Tibial nerve (tissue), 3 donors: ENCODE measurements at regions not wholly inside any gene's neighbourhood (a gene's known extent, or its start where the extent isn't known, plus 50 kb on each side); places are given as distances from the start of the nearest gene placed in this dataset.

Experiments used
- POLR2A ChIP-seq, 2 donors: fragments of 450-650 bp; IDR thresholded peaks; one replicate each; pipeline ENCODE4 v1.6.1; 2017; ENCODE audit warnings: antibody characterized with exemption in 2 of 2, mild to moderate bottlenecking in 2 of 2, moderate library complexity in 2 of 2
- TF ChIP-seq, protein P1 (sequence below), 5 experiments: fragments of 200-600 bp in 3 of 5; fragments of 450-650 bp in 2 of 5; sonication (generic) in 3 of 5; IDR thresholded peaks; one replicate each; pipeline ENCODE4 v1.5.1; 2016 to 2019; ENCODE audit warnings: antibody characterized with exemption in 5 of 5, mild to moderate bottlenecking in 3 of 5, moderate library complexity in 2 of 5

DNA sequence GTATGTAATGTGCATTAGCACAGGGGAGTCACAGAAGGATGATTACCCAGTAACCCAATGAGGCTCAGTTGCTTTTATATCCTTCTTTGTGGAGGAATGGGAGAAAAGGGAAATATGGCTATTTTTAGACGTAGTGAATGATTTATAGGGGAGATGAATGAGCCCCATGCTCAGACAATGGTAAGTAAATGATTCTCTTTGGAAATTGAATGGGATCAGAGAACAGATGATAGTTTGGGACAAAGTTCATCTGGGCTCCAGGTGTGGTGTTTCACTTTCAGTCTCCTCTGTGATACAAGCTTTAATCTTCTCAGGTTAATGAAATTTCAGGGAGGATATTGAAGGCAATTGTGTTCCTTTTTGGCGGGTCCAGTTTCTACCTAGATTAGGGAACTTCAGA lies 63.0 kb upstream of the MPP7 start:
- no peak for TF ChIP-seq POLR2A (IDR thresholded peaks at IDR 0.05)
- TF ChIP-seq, protein P1, sequence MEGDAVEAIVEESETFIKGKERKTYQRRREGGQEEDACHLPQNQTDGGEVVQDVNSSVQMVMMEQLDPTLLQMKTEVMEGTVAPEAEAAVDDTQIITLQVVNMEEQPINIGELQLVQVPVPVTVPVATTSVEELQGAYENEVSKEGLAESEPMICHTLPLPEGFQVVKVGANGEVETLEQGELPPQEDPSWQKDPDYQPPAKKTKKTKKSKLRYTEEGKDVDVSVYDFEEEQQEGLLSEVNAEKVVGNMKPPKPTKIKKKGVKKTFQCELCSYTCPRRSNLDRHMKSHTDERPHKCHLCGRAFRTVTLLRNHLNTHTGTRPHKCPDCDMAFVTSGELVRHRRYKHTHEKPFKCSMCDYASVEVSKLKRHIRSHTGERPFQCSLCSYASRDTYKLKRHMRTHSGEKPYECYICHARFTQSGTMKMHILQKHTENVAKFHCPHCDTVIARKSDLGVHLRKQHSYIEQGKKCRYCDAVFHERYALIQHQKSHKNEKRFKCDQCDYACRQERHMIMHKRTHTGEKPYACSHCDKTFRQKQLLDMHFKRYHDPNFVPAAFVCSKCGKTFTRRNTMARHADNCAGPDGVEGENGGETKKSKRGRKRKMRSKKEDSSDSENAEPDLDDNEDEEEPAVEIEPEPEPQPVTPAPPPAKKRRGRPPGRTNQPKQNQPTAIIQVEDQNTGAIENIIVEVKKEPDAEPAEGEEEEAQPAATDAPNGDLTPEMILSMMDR (IDR thresholded peaks at IDR 0.05): no peak
